GM13976 (cell line): ENCODE measurements at regions not wholly inside any gene's neighbourhood (a gene's known extent, or its start where the extent isn't known, plus 50 kb on each side); places are given as distances from the start of the nearest gene placed in this dataset.

Source experiments
- DNase-seq: peaks from one replicate; pipeline ENCODE4 v3.0.0; 2012; ENCODE audit warnings: low spot score
- in situ Hi-C: fragments of 300-500 bp; cut with MboI; formaldehyde crosslinking; loops from one replicate; pipeline ENCODE4 v1.12.0; 2022; ENCODE audit warnings: low sequenced_read_pairs, mixed read lengths, inconsistent platforms; ENCODE audit not compliant: unreplicated experiment
- TF ChIP-seq, protein P1 (sequence below): IDR thresholded peaks from 2 replicates; pipeline ENCODE4 v1.5.1; 2012; ENCODE audit warnings: borderline replicate concordance, mild to moderate bottlenecking; ENCODE audit not compliant: insufficient read depth; ENCODE audit errors: extremely low read depth, missing control alignments, control extremely low read depth

DNA sequence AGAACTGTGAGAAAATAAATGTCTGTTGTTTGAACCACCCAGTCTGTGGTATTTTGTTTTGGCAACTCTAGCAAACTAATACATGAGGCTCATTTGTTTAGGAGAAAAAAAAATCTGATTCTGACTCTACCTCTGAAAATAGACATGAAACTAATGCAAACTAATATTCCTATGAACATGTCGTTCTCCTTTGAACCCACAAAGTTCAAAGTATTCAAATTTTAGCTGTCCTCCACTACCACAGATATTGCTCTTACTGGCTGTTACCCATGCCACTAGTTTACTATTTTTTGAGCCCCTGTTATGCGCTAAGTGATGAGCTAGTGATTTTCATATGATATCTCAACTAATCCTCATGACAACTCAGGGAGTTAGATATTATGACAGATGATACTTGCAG is 58.8 kb upstream of the ZNF804B start:
- TF ChIP-seq, protein P1, sequence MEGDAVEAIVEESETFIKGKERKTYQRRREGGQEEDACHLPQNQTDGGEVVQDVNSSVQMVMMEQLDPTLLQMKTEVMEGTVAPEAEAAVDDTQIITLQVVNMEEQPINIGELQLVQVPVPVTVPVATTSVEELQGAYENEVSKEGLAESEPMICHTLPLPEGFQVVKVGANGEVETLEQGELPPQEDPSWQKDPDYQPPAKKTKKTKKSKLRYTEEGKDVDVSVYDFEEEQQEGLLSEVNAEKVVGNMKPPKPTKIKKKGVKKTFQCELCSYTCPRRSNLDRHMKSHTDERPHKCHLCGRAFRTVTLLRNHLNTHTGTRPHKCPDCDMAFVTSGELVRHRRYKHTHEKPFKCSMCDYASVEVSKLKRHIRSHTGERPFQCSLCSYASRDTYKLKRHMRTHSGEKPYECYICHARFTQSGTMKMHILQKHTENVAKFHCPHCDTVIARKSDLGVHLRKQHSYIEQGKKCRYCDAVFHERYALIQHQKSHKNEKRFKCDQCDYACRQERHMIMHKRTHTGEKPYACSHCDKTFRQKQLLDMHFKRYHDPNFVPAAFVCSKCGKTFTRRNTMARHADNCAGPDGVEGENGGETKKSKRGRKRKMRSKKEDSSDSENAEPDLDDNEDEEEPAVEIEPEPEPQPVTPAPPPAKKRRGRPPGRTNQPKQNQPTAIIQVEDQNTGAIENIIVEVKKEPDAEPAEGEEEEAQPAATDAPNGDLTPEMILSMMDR: no peak
- DNase-seq: no peak
- in situ Hi-C loops: no loop called here

DNA sequence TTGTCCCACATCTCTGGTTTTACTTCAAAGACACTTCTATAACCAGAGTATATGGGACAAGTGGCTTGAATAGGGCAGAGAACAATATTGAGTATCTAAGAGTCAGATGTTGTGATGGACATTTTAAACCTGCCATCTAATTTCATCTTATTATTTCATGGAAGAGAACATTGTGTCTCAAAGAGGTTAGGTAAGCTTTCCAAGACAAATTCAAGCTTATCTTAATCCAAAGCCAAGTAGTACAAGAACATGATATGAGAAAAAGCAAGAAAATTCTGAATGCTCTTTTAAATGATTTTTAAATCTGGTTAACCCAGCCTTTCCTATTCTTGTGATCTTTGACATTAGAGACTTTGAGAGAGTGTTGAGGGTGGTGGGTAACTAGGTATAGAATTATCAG is 65.3 kb upstream of the ZNF804B start:
- no peak for DNase-seq
- TF ChIP-seq, protein P1: no peak
- in situ Hi-C loops: no loop called here

DNA sequence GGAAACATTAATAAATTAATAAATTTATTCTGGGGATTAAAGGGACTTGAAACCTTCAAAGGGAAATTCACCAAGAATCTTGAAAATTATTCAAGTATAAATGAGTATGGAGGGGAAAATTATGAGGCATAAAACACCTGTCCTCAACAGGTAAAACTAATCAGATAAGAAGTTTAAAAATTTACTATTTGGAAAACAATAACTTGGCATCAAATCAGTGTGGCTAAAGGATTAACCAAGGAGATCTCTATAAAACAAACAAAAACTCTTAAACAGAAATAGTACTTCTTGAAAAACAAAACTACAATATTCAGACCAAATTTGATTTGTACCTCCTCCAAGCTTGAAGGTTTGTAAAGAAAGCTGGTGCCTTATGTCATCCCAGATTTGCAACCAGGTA is 66.4 kb upstream of the ZNF804B start:
- in situ Hi-C loops: no loop called here
- no peak for DNase-seq
- TF ChIP-seq, protein P1: no peak

DNA sequence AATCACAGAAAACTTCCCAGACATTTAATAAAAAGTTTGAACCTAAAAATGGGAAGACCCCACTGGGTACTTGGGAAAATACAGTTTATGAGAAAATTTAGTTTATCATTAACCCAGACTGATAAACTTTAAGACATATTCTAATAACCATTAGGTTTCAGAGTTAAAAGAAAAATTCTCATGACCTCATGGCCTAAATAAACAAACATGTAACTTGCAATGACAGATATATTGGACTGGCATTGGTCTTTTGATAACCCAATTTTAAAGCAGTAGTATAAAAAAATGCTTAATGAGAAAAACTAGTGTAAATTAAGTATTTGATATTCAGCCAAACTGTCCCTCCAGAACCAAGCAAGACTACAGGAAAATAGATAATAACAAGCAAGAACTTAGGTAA is 67.0 kb upstream of the ZNF804B start:
- TF ChIP-seq, protein P1: no peak
- DNase-seq: no peak
- in situ Hi-C loops: no loop called here

DNA sequence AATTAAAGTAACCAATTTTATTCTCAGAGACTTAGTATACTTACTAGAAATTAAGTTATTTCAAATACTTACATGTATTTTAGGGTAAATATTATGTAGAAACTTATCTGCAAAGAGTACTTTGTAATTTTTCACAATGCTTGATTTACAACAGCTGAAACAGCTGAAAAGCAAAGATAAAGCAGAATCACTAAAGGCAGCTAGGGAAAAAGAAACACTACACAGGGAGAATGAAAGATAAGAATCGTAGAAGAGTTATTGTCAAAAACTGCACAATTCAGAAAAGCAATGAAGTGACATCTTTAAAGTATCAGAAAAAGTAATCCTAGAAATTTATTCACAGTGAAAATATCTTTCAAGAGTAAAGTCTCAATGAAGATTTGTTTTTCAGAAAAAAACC is 69.7 kb upstream of the ZNF804B start:
- DNase-seq: no peak
- in situ Hi-C loops: no loop called here
- TF ChIP-seq, protein P1: no peak

DNA sequence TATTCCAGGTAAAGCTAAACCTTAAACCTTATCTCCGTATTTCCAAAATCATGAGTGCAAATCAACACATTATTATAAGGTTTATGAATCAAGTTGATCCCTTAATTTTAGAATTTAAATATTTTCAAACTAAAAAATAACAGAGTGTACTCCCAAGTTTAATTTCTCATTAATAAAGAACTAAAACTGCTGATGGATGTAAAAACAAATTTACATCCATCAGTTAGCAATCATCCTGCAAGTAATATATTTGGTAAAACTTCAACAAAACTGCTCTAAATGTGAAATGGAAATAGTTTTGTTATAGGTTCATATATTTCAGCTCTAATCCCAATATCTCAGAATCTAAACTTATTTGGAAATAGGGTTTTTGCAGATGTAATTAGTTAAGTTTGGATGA is 71.3 kb upstream of the ZNF804B start:
- DNase-seq: no peak
- TF ChIP-seq, protein P1: no peak
- in situ Hi-C loops: no loop called here
